GM06990 (cell line): ENCODE measurements at regions not wholly inside any gene's neighbourhood (a gene's known extent, or its start where the extent isn't known, plus 50 kb on each side); places are given as distances from the start of the nearest gene placed in this dataset.

Source experiments
- DNase-seq: peaks from one replicate; pipeline ENCODE4 v3.0.0-alpha.2; 2011; ENCODE audit not compliant: insufficient read length; ENCODE audit errors: extremely low read depth
- H3K27me3 ChIP-seq: replicated peaks from 2 replicates; pipeline ENCODE4 v1.6.0; 2011; ENCODE audit warnings: low read length; ENCODE audit not compliant: control insufficient read depth, insufficient read depth
- H3K36me3 ChIP-seq: 2 replicates; pipeline ENCODE4 v1.5.1; 2011; ENCODE audit warnings: low read length; ENCODE audit not compliant: control insufficient read depth, insufficient read depth
- H3K4me3 ChIP-seq: replicated peaks from 2 replicates; pipeline ENCODE4 v1.5.1; 2011; ENCODE audit warnings: low read depth, mild to moderate bottlenecking, control low read depth, low read length
- CTCF ChIP-seq: IDR thresholded peaks from 2 replicates; pipeline ENCODE4 v1.5.1; 2011; ENCODE audit warnings: low read length, control low read depth, mild to moderate bottlenecking, inconsistent platforms; ENCODE audit not compliant: insufficient read depth, poor library complexity, severe bottlenecking

- Histone ChIP-seq H3K27me3 (no peaks in the 10 kb centered on the region), H3K36me3 (no peaks in the 10 kb centered on the region), H3K4me3 (no peak overlapping the region)
- TF ChIP-seq CTCF = no peak
- no peak for DNase-seq
Measured at GRCh38 chr4:125539691-125540090, 224.9 kb downstream of the FAT4 start.

GRCh38 chr4:125541836-125542385, 227.2 kb downstream of the FAT4 start:
- Histone ChIP-seq H3K27me3 (no peaks in the 10 kb centered on the region), H3K4me3 (no peak overlapping the region), H3K36me3 (no peaks in the 10 kb centered on the region)
- no peak for DNase-seq
- no peak for TF ChIP-seq CTCF

- H3K36me3 ChIP-seq = no peaks in the 10 kb centered on the region
- no peaks in the 10 kb centered on the region for H3K27me3 ChIP-seq
- no peak overlapping the region for H3K4me3 ChIP-seq
- DNase-seq = no peak
- no peak for TF ChIP-seq CTCF
Measured at GRCh38 chr4:125546272-125546671, 231.5 kb downstream of the FAT4 start.

- no peak for TF ChIP-seq CTCF
- no peak for DNase-seq
Measured at GRCh38 chr4:125547836-125548235, 233.1 kb downstream of the FAT4 start.

GRCh38 chr4:125550769-125551168, 236.0 kb downstream of the FAT4 start:
- no peak for TF ChIP-seq CTCF
- Histone ChIP-seq H3K4me3 (no peak overlapping the region), H3K36me3 (no peaks in the 10 kb centered on the region), H3K27me3 (no peaks in the 10 kb centered on the region)
- DNase-seq = no peak

More at GRCh38 chr4:125547836-125548235, 233.1 kb downstream of the FAT4 start:
- Histone ChIP-seq H3K27me3 (no peaks in the 10 kb centered on the region), H3K36me3 (no peaks in the 10 kb centered on the region), H3K4me3 (no peak overlapping the region)

GRCh38 chr4:125551466-125551865, 236.7 kb downstream of the FAT4 start:
- no peaks in the 10 kb centered on the region for H3K27me3 ChIP-seq
- no peak overlapping the region for H3K4me3 ChIP-seq
- no peak for TF ChIP-seq CTCF
- H3K36me3 ChIP-seq = no peaks in the 10 kb centered on the region
- no peak for DNase-seq
